GM11168 (cell line): ENCODE measurements at regions not wholly inside any gene's neighbourhood (a gene's known extent, or its start where the extent isn't known, plus 50 kb on each side); places are given as distances from the start of the nearest gene placed in this dataset.

ENCODE experiments used
- in situ Hi-C: fragments of 300-500 bp; cut with MboI; formaldehyde crosslinking; loops from one replicate; pipeline ENCODE4 v1.12.0; 2022; ENCODE audit warnings: low sequenced_read_pairs; ENCODE audit not compliant: unreplicated experiment

- in situ Hi-C loops, result no loop called here
Measured at GRCh38 chr13:53342623-53343360, 314.2 kb downstream of the OLFM4 start.

- in situ Hi-C loops, result no loop called here
Measured at GRCh38 chr13:53343361-53343744, 314.7 kb downstream of the OLFM4 start.

- in situ Hi-C loops, result no loop called here
Measured at GRCh38 chr13:53351021-53351420, 322.4 kb downstream of the OLFM4 start.

GRCh38 chr13:53357582-53357981 is 329.0 kb downstream of the OLFM4 start:
- in situ Hi-C loops, result no loop called here

GRCh38 chr13:53368948-53369347 is 340.3 kb downstream of the OLFM4 start:
- in situ Hi-C loops, result no loop called here

- in situ Hi-C loops, result no loop called here
Measured at GRCh38 chr13:53379485-53379884, 350.9 kb downstream of the OLFM4 start.

- in situ Hi-C loops, result no loop called here
Measured at GRCh38 chr13:53382008-53382407, 353.4 kb downstream of the OLFM4 start.

GRCh38 chr13:53398051-53398450 is 369.4 kb downstream of the OLFM4 start:
- in situ Hi-C loops, result no loop called here

GRCh38 chr13:53405616-53406015 is 377.0 kb downstream of the OLFM4 start:
- in situ Hi-C loops, result no loop called here

GRCh38 chr13:53408306-53408705 is 379.7 kb downstream of the OLFM4 start:
- in situ Hi-C loops, result no loop called here

- in situ Hi-C loops, result no loop called here
Measured at GRCh38 chr13:53408847-53409568, 380.4 kb downstream of the OLFM4 start.

- in situ Hi-C loops, result no loop called here
Measured at GRCh38 chr13:53411463-53411862, 382.9 kb downstream of the OLFM4 start.

GRCh38 chr13:53415135-53415534 is 386.5 kb downstream of the OLFM4 start:
- in situ Hi-C loops, result no loop called here

- in situ Hi-C loops, result no loop called here
Measured at GRCh38 chr13:53417601-53418000, 389.0 kb downstream of the OLFM4 start.

- in situ Hi-C loops, result no loop called here
Measured at GRCh38 chr13:53422415-53422814, 393.8 kb downstream of the OLFM4 start.

GRCh38 chr13:53436396-53436795 is 407.8 kb downstream of the OLFM4 start:
- in situ Hi-C loops, result no loop called here

GRCh38 chr13:53439439-53440225 is 411.0 kb downstream of the OLFM4 start:
- in situ Hi-C loops, result no loop called here

GRCh38 chr13:53442979-53443378 is 414.4 kb downstream of the OLFM4 start:
- in situ Hi-C loops, result no loop called here

GRCh38 chr13:53445686-53446085 is 417.1 kb downstream of the OLFM4 start:
- in situ Hi-C loops, result no loop called here

GRCh38 chr13:53447456-53447855 is 418.8 kb downstream of the OLFM4 start:
- in situ Hi-C loops, result no loop called here

GRCh38 chr13:53447863-53448262 is 419.2 kb downstream of the OLFM4 start:
- in situ Hi-C loops, result no loop called here
